GM12891 (cell line): ENCODE measurements at regions not wholly inside any gene's neighbourhood (a gene's known extent, or its start where the extent isn't known, plus 50 kb on each side); places are given as distances from the start of the nearest gene placed in this dataset.

Experiments used
- POLR2A ChIP-seq: IDR thresholded peaks from 2 replicates; pipeline ENCODE4 v1.6.1; 2011; ENCODE audit warnings: low read depth, low read length, control low read depth
- POLR2AphosphoS5 ChIP-seq: IDR thresholded peaks from 2 replicates; pipeline ENCODE4 v1.6.1; 2011; ENCODE audit warnings: low read depth, low read length, control low read depth
- TAF1 ChIP-seq: IDR thresholded peaks from 2 replicates; pipeline ENCODE4 v1.6.1; 2011; ENCODE audit warnings: low read depth, low read length, control low read depth

DNA sequence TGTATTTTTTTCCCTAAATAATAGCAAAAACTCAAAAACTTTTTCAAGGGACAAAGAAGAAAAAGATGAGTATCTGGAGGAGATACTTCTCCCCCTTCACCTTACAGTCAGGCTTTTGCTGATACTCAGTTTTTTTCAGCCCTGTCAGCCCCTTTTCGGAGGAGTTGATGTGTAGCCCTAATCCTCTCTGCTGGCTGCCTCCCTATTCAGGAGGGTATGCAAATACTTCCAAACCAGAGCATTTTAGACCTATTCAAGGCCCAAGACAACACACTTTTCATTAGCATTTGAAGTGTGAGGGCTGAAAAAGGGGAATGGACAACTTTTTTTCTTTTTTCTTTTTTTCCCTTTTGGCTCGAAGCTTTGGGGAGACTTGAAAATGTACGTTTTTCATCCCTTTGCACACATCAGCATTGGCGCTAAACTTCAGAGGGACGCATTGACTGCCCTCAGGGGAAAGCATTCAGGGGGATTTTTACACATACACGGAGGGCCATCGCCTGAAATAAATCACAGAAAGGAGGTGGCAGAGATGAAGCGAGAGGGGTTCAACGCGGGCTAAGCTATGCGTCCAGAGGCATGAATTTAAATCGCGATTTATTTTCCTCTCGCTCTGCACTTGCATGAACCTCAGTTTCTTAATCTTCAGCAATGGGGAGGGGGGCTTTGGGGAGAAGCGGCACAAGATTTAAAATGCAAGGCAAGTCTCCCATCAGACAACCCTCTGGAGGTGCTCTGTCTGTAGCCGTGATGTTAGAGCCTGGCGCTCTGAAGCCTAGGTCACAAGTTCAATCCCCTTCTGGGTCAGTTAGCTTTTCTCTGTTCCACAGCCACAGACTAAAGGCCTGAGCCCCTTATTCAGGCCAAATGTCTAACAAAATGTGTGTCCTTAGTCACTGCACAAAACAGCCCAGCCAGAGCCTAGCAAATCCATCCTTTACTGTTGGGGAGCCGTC lies 86.3 kb downstream of the ASCL1 start:
- TF ChIP-seq POLR2AphosphoS5 = no peak
- no peak for TF ChIP-seq TAF1
- TF ChIP-seq POLR2A = no peak
